ENCODE measurements at regions not wholly inside any gene's neighbourhood (a gene's known extent, or its start where the extent isn't known, plus 50 kb on each side); places are given as distances from the start of the nearest gene placed in this dataset.
"Not testable (repeated sequence)": the region's sequence is repeated elsewhere in the genome, so short reads cannot be mapped to it uniquely, and the experiment has no call there.

DNA sequence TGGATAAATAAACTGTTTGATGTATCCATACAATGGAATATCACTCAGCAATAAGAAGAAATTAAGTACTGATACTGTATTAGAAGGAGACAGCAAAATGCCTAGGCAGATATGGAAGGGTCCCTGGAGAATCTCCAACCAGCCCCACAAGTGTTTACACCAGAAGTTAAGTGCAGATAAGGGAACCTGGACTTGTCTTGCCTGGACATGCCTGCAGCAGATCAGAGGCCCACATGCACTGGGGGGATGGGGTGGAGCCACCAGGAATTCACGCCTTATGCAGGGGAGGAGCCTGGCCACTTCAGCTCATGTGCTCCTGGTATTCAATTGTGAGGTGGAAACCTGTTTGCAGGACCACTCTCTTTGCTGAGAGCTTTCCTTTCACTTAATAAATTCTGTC lies 356.9 kb downstream of the TUBA3C start:
- DNase-seq (ENCODE audit: low spot score) = not testable (repeated sequence)

DNA sequence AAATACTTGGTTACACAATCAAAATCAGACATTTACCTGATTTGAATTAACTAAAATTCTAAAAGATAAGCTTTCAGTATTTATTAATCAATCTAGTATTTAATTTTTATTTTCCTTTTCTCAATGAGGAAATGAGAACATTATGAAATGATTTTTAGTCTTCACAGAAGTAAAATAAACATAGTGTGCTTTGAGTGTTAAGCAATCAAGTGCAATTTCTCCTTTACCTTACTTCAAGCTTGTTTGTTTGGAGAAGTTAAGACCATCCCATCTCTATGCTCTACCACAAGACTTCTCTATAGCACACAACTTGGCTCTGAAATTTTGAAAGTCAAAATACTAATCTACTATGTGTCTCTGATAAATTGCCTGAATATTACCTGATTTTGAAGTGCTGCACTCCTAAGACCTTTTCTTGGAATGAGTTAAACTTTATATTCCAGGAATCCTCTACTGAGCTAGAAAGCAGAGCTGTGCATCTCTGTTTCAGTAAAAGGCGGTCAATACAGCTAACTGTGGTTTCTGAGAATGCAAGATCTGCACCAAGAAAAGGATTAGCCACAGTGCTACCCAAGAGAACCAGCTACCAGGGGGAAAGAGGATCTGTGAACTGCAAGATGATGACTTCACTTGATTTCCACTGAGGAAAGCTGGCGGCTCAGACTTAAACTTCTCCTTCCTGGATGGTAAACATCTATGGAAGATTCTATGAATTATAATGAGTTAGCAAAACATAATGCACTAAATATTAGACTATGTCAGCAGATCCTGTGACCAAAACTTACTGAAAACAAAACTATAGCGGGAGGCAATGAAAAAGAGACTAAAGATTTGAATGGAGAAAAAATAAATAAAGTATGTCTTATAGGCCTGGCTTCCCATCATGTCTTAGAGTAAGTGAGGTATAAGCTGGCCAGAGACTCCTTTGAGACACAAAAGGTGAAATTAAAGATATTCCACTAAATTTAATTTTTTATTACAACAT lies 358.7 kb downstream of the TUBA3C start:
- DNase-seq (ENCODE audit: low spot score) = not testable (repeated sequence)

DNA sequence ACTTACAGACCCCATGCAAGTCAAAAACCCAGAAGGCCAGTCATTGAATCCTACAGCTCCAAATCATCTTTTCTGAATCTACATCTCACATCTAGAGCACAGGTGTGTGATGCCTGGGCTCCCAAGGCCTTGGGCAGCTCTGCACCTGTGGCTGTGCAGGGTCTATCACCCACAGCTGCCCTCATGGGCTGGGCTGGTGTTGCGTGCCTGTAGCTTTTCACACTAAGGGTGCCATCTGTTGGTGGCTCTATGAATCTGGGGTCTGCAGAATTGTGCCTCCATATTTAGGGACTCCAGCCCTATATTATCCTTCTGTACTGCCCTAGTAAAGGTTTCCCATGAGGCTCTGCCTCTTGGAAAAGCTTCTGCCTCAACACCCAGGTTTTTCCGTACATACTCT lies 407.6 kb downstream of the TUBA3C start:
- not testable (repeated sequence) for DNase-seq (ENCODE audit: low spot score)

DNA sequence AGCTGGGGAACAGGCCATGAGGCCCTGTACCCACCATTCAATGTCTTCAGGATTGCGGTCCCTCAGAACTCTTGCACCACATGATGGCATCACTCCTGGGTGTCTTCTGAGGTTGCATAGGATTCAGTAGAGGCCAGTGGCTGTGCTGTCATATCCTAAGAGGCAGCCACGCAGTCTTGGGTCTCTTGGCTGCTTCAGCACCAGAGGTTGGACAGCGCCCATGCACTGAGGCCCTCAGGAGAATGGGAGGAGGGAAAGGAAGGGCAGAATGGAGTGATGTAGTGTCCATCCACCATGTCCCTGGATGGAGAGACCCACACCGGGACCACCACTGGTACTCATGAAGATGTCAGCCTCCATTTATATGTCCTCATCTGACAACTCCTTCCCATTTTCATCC lies 439.9 kb downstream of the TUBA3C start:
- not testable (repeated sequence) for DNase-seq (ENCODE audit: low spot score)

DNA sequence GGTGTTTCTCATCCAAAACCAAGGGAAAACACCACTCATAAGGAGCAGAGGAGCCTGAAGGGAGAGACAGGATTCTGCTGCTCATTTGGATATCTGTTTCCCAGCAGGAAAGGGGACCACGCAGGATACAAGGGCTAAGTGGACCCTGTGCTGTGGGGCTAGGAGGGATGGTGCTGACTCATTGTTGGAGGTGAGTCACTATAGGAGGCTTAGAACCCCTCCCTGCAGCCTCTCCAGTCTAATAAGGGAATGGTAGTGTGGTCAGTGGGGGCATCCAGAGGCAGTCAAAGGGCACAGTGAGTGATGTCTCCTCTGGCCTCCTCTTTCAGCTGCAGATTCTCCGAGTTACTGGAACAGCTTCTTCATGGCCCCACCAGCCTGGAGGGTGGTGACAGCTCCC lies 442.3 kb downstream of the TUBA3C start:
- DNase-seq (ENCODE audit: low spot score) = no peak

DNA sequence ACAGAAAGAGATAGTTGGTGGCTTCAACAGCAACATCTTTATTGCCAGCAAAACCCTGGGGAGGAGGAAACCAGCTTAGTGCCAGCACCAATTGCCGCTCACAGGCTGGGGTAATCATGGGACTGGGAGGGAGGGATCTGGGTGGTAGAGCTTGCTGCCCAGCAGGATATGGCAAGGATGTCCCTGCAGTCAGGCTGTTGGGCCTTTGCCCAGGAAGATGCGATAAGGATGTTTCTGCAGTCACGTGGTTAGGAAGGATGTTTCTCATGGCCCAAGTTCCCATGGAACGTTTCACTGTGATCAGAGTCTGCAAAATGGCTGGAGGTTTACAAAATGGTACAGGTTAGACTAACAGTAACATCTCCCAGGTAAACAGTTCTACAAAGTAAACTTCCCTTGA lies 443.5 kb downstream of the TUBA3C start:
- DNase-seq (ENCODE audit: low spot score) = not testable (repeated sequence)

DNA sequence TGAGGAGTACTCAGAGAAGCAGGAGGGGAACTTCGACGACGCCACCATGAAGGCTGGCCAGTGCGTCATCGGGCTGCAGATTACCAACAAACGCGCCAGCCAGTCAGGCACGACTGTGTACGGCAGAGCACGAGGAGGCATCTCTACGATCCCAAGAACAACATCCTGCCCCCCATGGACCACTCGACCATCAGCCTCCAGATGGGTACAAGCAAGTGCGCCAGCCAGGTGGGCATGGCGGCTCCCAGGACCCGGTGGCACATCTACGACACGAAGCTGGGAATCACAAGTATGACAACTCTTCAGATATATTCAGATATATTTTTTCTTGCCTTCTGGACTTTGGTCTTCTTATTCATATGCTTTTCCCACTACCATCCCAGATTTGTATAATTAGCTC lies 454.5 kb downstream of the TUBA3C start:
- not testable (repeated sequence) for DNase-seq (ENCODE audit: low spot score)

DNA sequence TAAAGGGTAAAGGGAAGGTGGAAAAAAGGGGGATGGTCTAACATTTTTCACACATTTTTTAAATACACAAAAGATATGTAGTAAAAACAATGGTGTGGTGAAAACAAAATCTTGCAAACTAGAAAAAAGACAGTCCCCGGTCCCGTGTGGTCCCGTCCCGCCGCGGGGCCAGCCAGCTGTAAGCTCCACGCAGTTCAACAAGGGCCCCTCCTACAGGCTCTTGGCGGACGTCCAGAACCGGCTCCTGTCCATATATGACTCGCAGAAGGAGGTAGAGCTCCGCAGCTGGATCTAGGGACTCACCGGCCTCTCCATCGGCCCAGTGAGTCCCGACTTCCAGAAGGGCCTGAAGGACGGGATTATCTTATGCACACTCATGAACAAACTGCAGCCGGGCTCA lies 455.1 kb downstream of the TUBA3C start:
- not testable (repeated sequence) for DNase-seq (ENCODE audit: low spot score)

DNA sequence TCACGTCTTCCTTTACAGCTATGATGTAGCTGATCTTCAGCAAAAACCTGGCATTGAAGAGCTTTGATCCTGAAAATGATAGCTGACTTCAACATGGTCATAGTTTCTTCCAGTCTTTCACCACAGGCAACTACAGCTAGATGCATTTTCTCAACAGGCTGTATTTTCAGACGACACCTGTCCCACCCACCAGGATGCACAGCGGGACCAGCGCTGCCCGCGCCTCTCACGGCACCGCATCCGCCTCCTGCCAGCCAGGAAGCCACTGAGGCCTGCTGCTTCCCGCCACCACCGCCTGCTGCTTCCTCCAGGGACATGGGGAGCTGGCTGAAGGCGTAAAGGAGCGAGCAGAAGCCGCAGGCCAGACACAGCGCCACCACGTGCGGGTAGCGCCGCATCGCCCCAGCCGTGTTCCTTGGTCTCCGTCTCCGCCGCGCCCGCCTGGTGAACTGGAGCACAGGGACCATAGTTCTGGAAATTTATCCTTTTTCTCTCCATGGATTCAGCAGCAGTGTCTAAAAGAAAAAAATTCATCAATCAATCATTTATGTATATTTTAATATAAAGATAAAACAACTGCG lies 456.3 kb downstream of the TUBA3C start:
- DNase-seq (ENCODE audit: low spot score) = not testable (repeated sequence)

DNA sequence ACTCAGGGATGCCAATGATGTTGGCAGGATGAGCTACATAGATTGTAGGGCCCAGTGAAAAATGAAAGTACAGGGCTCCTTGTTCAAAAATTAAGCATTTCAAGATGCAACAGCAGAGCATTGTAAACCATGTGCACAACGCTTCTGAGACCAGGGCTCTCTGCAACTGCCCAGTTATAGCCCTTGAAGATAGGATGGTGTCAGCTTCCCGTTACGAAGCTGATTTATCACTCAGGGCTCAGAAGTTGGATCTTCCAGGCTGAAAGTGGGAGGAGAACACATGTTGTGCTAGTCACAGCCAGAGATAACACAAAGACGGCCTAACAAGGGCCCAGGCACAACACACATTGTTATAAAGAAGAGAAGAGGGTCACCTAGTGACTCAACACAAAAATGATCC lies 466.7 kb downstream of the TUBA3C start:
- no peak for DNase-seq (ENCODE audit: low spot score)

DNA sequence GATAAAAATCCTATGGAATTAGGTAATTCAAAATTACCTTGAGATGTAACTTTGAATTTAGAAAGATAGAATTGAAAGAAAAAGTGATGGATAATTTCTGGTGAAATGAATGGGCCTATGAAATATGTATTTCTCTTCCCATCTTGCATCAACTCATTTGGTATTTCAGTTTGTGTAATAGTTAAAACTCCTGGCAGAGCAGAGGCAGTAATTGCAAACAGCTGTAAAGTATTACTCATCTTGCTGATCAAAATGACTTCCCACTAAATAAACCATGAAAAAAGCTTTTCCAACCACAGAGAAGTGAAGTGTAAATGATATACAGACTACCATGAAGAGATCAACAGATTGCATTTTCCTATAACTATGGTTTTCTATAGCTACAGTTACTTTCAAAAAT lies 471.0 kb downstream of the TUBA3C start:
- not testable (repeated sequence) for DNase-seq (ENCODE audit: low spot score)

DNA sequence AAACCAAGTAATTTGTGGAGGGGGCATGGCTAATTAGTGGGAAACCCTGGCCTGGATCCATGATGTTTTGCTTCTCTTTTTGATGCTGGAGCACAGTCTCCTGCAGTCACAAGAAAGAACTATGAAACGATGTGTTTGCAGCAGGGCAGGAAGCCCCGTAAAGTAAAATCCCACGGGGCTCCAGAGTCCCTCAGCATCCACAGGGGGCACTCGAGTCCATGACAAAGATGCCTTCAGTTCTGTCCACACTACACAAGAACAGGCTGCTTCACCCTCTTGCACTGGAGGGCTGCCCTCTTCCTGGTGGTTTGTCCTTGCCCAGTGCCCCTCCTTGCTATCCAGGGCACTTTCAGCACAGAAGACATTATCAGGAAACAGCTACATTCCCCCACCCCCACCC lies 475.1 kb downstream of the TUBA3C start:
- DNase-seq (ENCODE audit: low spot score) = not testable (repeated sequence)

DNA sequence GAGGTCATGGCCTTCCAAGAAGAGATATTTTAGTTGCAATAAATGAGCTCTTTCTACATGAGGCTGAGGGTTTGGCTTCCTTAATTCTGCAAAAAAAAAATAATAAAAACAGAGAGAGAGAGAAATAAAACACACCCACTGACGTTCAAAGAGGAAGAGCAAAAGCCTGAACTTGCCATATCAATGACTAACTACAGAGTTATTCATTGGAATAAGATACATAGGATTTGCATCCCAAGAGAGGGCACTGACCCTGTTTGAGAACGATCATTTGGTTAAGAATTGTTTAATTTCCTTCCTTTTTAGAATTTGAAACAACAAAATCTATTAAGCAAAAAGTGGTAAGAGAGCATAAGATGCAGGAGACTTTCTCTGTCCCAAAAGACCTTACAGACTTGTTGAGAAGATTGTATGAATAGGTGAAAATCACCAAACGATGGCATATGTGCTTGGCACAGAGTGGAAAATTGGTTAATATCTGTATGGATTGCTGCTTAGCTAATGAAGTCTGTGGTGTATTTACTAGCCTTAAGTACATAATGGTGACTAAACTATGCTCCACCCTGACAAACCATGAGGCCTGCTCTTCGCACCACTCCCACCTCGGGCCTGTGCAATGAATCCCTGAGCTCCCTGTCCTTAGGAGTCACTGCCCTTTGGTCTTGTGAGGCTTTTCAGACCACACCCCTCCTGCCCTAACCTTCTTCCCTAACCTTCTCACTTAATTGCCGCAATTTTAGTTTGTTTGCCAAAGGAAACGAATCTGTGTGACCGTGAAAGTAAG lies 479.0 kb downstream of the TUBA3C start:
- DNase-seq (ENCODE audit: low spot score) = not testable (repeated sequence)

DNA sequence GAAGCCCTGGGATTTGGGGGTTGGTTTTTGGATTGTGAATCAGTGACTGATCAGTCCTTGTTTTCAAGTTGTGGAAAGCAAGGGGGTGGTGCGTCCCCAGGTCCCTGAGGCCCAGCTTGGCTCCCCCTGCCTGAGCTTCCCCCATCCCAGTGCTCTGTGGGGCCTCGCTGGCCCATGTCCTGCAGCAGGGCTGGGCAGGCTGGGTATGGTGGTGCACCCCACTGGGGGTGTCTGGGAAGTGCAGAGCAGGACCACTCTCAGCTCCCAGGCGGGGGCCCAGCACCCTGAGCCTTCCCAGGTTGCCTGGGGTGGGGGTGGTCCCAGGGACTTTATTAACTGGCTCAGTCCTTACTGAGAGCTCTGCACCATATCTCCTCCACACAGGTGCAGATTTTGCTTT lies 483.3 kb downstream of the TUBA3C start:
- DNase-seq (ENCODE audit: low spot score) = not testable (repeated sequence)

DNA sequence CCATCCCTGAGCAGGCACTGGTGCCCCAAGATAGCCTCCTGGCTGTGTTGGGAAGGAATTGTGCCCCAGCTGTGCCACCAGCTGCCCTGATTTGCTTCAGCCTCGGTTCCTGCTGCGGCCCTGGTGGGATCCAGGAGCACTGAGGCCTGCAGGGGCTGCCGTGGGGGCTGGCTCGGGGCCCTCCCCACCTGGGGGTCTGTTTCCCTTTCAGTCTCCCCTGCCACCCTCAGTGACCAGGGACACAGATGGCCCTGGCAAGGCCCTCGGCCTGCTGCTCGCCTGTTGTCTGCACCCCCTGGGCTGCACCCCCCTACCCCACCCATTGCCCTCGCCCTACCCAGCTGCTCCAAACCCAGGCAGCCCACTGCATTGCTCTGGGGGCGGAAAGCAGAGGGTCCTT lies 483.8 kb downstream of the TUBA3C start:
- DNase-seq (ENCODE audit: low spot score) = not testable (repeated sequence)

DNA sequence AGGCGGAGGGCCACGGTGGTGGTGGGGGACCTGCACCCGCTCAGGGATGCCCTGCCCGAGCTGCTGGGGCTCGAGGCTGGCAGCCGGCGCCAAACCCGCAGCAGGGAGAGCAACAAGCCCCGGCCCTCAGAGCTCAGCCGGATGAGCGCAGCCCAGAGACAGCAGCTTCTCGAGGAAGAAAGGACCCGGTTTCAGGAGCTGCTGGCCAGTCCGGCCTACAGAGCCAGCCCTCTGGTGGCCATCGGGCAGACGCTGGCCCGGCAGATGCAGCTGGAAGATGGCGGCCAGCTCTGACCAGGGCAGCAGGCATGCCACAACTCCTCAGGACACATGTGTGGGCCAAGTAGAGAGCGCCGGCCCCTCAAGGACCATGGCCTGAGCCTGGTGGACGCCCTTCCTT lies 484.4 kb downstream of the TUBA3C start:
- not testable (repeated sequence) for DNase-seq (ENCODE audit: low spot score)

DNA sequence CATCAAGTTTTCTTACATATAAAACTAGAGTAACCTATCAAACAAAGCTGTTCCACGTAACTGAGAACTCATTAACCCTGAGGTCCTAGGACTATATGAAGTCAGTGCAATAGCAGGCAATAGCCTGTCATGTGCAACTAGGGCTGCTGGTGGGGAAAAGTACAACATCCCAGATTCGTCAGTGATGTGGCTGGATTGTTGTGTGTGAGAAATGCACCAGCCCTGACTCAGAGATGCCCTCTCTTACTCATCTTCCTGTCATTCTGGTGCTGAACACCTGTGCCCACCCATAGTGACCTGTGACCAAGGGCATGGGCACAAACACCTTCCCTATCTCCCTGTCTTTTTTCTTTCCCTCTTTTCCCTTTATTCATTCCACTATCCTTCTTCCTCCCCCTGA lies 504.2 kb downstream of the TUBA3C start:
- DNase-seq (ENCODE audit: low spot score) = not testable (repeated sequence)

DNA sequence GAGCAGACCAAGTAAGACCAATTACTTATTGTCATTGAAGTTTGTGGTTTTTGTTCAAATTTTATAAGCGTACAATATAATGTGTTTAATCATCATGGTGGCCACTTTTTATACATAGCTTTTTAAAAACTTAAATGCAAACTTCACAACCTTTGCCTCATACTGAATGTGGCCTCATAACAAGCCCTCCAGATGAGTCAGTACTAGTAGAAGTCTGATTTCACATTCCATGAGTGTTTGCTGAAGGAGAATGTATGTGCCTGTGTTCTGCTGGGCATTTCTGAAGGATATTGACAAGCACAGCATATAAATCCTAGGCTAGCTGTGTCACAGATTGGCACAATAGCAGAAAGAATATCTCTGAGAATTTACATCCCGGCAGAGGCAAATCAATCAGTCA lies 506.4 kb downstream of the TUBA3C start:
- DNase-seq (ENCODE audit: low spot score) = not testable (repeated sequence)

DNA sequence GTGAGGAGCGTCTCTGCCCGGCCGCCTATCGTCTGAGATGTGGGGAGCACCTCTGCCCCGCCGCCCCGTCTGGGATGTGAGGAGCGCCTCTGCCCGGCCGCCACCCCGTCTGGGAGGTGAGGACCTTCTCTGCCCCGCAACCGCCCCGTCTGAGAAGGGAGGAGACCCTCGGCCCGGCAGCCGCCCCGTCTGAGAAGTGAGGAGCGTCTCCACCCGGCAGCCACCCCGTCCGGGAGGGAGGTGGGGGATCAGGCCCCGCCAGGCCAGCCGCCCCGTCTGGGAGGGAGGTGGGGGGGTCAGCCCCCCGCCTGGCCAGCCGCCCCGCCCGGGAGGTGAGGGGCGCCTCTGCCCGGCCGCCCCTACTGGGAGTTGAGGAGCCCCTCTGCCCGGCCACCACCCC lies 507.8 kb downstream of the TUBA3C start:
- DNase-seq (ENCODE audit: low spot score) = not testable (repeated sequence)

DNA sequence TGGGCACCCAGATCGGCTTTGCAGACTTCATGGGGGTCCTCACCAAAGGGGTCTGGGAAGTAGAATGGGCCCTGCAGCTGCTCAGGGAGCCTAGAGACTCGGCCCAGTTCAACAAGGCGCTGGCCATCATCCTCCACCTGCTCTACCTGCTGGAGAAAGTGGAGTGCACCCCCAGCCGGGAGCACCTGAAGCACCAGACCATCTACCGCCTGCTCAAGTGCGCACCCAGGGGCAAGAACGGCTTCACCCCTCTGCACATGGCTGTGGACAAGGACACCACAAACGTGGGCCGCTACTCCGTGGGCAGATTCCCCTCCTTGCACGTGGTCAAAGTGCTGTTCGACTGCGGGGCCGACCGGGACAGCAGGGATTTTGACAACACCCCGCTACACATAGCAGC lies 515.0 kb downstream of the TUBA3C start:
- DNase-seq (ENCODE audit: low spot score) = not testable (repeated sequence)

DNA sequence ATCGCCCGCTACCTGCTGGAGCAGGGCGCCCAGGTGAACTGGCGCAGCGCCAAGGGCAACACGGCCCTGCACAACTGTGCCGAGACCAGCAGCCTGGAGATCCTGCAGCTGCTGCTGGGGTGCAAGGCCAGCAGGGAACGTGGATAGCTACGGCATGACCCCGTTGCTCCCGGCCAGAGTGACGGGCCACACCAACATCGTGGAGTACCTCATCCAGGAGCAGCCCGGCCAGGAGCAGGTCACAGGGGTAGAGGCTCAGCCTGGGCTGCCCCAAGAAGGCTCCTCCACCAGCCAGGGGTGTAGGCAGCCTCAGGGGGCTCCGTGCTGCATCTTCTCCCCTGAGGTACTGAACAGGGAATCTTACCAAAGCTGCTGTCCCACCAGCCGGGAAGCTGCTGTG lies 515.9 kb downstream of the TUBA3C start:
- DNase-seq (ENCODE audit: low spot score) = not testable (repeated sequence)

DNA sequence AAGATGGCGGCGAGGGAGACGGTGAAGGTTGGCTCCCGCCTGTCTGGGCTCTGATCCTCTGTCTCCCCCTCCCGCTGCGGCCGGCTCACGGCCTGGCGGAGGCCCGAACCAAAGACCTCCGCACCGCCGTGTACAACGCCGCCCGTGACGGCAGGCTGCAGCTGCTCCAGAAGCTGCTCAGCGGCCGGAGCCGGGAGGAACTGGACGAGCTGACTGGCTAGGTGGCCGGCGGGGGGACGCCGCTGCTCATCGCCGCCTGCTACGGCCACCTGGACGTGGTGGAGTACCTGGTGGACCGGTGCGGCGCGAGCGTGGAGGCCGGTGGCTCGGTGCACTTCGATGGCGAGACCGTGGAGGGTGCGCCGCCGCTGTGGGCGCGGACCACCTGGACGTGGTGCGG lies 516.5 kb downstream of the TUBA3C start:
- DNase-seq (ENCODE audit: low spot score) = not testable (repeated sequence)
